ENCODE measurements at regions not wholly inside any gene's neighbourhood (a gene's known extent, or its start where the extent isn't known, plus 50 kb on each side); places are given as distances from the start of the nearest gene placed in this dataset.

DNA sequence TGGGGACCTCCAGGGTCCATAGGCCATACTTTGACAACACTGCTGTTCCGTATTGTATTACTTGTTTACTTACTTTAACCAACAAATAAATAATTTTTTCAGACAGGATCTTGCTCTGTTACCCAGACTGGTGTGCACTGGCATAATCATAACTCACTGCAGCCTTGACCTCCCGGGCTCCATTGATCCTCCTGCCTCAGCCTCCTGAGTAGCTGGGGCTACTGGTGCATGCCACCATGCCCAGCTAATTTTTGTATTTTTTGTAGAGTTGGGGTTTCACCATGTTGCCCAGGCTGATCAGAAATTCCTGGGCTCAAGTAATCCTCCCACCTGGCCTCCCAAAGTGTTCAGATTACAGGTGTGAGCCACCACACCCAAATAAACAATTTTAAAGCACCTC lies 64.9 kb upstream of the C15orf39 start:
- TF ChIP-seq CTCF (IDR thresholded peaks at IDR 0.05 in 4 of 5, conservative IDR thresholded peaks at IDR 0.05 in 1 of 5) (no peak), POLR2A (IDR thresholded peaks at IDR 0.05) (no peak)
